GM23338 (cell line): ENCODE measurements at regions not wholly inside any gene's neighbourhood (a gene's known extent, or its start where the extent isn't known, plus 50 kb on each side); places are given as distances from the start of the nearest gene placed in this dataset.

Source experiments
- ATAC-seq: fragments of 200-7000 bp; cut with Tn5 transposase; 3 replicates; pipeline ENCODE4 v1.9.1; 2020
- DNase-seq: peaks from one replicate; pipeline ENCODE4 v3.0.0-alpha.2; 2015; ENCODE audit warnings: low spot score
- H2AFZ ChIP-seq: fragments of 200-600 bp; sonication (generic); 2 replicates; pipeline ENCODE4 v1.8.0; 2016; ENCODE audit warnings: antibody characterized with exemption, mild to moderate bottlenecking, moderate library complexity
- H3F3A ChIP-seq: fragments of 200-600 bp; sonication (generic); replicated peaks from 2 replicates; pipeline ENCODE4 v1.8.0; 2017; ENCODE audit warnings: antibody characterized with exemption, mixed run types, low read depth
- H3K27ac ChIP-seq: fragments of 200-600 bp; sonication (generic); 2 replicates; pipeline ENCODE4 v1.6.1; 2016; ENCODE audit warnings: low read depth
- H3K27me3 ChIP-seq: fragments of 200-600 bp; sonication (generic); 2 replicates; pipeline ENCODE4 v1.8.0; 2016; ENCODE audit warnings: mild to moderate bottlenecking, mixed run types, moderate library complexity; ENCODE audit not compliant: insufficient read depth
- H3K36me3 ChIP-seq: fragments of 200-600 bp; sonication (generic); 2 replicates; pipeline ENCODE4 v1.8.0; 2016; ENCODE audit warnings: mild to moderate bottlenecking; ENCODE audit not compliant: insufficient read depth
- H3K4me1 ChIP-seq: fragments of 200-600 bp; sonication (generic); 2 replicates; pipeline ENCODE4 v1.8.0; 2016; ENCODE audit warnings: mild to moderate bottlenecking, moderate library complexity; ENCODE audit not compliant: insufficient read depth
- H3K4me2 ChIP-seq: fragments of 200-600 bp; sonication (generic); 2 replicates; pipeline ENCODE4 v1.7.1; 2017; ENCODE audit warnings: mixed run types
- H3K4me3 ChIP-seq: fragments of 200-600 bp; sonication (generic); 2 replicates; pipeline ENCODE4 v1.6.1; 2016; ENCODE audit warnings: mixed run types
- H3K79me2 ChIP-seq: fragments of 200-600 bp; sonication (generic); replicated peaks from 2 replicates; pipeline ENCODE4 v1.8.0; 2017; ENCODE audit warnings: mild to moderate bottlenecking; ENCODE audit not compliant: insufficient read depth
- H3K9me2 ChIP-seq: fragments of 200-600 bp; sonication (generic); 2 replicates; pipeline ENCODE4 v1.8.0; 2017; ENCODE audit not compliant: insufficient read depth
- H4K20me1 ChIP-seq: fragments of 200-600 bp; sonication (generic); replicated peaks from 2 replicates; pipeline ENCODE4 v1.8.0; 2017; ENCODE audit warnings: mild to moderate bottlenecking; ENCODE audit not compliant: insufficient read depth
- H3K27ac Mint-ChIP-seq: 2 replicates; pipeline ENCODE4 v1.8.0; 2020; ENCODE audit warnings: inconsistent platforms, mild to moderate bottlenecking, moderate library complexity, mixed read lengths
- H3K27me3 Mint-ChIP-seq: 3 replicates; pipeline ENCODE4 v1.8.0; 2022; ENCODE audit warnings: low read depth, mild to moderate bottlenecking, moderate library complexity, mixed read lengths, inconsistent platforms; ENCODE audit not compliant: insufficient read depth, poor library complexity
- H3K36me3 Mint-ChIP-seq: 3 replicates; pipeline ENCODE4 v1.8.0; 2021; ENCODE audit warnings: low read depth, mild to moderate bottlenecking, inconsistent platforms, moderate library complexity, mixed read lengths
- H3K4me1 Mint-ChIP-seq: 3 replicates; pipeline ENCODE4 v1.8.0; 2020; ENCODE audit warnings: mild to moderate bottlenecking, inconsistent platforms, mixed read lengths
- H3K4me3 Mint-ChIP-seq: 3 replicates; pipeline ENCODE4 v1.8.0; 2021; ENCODE audit warnings: moderate library complexity, mild to moderate bottlenecking, inconsistent platforms, mixed read lengths
- H3K9me3 Mint-ChIP-seq: 3 replicates; pipeline ENCODE4 v1.8.0; 2020; ENCODE audit warnings: moderate library complexity, mild to moderate bottlenecking, inconsistent platforms, mixed read lengths
- CREB1 ChIP-seq: fragments of 250-450 bp; sonication (Bioruptor Pico); IDR thresholded peaks from 2 replicates; pipeline ENCODE4 v1.5.0; 2020; ENCODE audit warnings: low read depth, mild to moderate bottlenecking, moderate library complexity
- CTCF ChIP-seq, 2 experiments: fragments of 200-600 bp in 1 of 2; sonication (generic) in 1 of 2; conservative IDR thresholded peaks; 2 replicates each; pipeline versions ENCODE4 v1.5.1 to v1.6.1; 2016 to 2017; ENCODE audit warnings: antibody characterized with exemption in 2 of 2, low read depth in 2 of 2, mild to moderate bottlenecking in 2 of 2, moderate library complexity in 1 of 2
- EZH2 ChIP-seq: fragments of 200-600 bp; sonication (generic); IDR thresholded peaks from one replicate; pipeline ENCODE4 v1.8.0; 2017; ENCODE audit warnings: antibody characterized with exemption, mild to moderate bottlenecking, low read depth; ENCODE audit not compliant: unreplicated experiment
- EZH2phosphoT487 ChIP-seq: fragments of 200-600 bp; sonication (generic); IDR thresholded peaks from one replicate; pipeline ENCODE4 v1.8.1; 2018; ENCODE audit warnings: antibody characterized with exemption; ENCODE audit not compliant: unreplicated experiment
- JUNB ChIP-seq: IDR thresholded peaks from one replicate; pipeline ENCODE4 v1.6.1; 2016; ENCODE audit warnings: antibody characterized with exemption; ENCODE audit not compliant: unreplicated experiment
- NANOG ChIP-seq: IDR thresholded peaks from 2 replicates; pipeline ENCODE4 v1.6.1; 2016; ENCODE audit warnings: antibody characterized with exemption, borderline replicate concordance
- POLR2AphosphoS5 ChIP-seq: IDR thresholded peaks from 2 replicates; pipeline ENCODE4 v1.6.1; 2016; ENCODE audit warnings: antibody characterized with exemption, low read depth
- REST ChIP-seq: IDR thresholded peaks from one replicate; pipeline ENCODE4 v1.6.1; 2018; ENCODE audit warnings: antibody characterized with exemption; ENCODE audit not compliant: unreplicated experiment
- STAT1 ChIP-seq: IDR thresholded peaks from one replicate; pipeline ENCODE4 v1.6.1; 2016; ENCODE audit warnings: antibody characterized with exemption; ENCODE audit not compliant: unreplicated experiment
- ZNF331 ChIP-seq: fragments of 250-450 bp; sonication (Bioruptor Pico); IDR thresholded peaks from 2 replicates; pipeline ENCODE4 v1.5.0; 2020; ENCODE audit warnings: low read depth, mild to moderate bottlenecking, moderate library complexity

- TF ChIP-seq REST (no peak), ZNF331 (no peak), EZH2phosphoT487 (no peak), CTCF (conservative IDR thresholded peaks at IDR 0.05; ENCODE audit: low read depth in 2 of 2) (no peak), STAT1 (no peak)
These were observed 728.4 kb upstream of the PKDCC start (continued) for GRCh38 chr2:41319437-41319836.

GRCh38 chr2:41320491-41320890 lies 727.3 kb upstream of the PKDCC start:
- Histone ChIP-seq H3K4me1 (no peaks in the 10 kb centered on the region), H3K27ac (no peak overlapping the region), H3K4me3 (no peak overlapping the region), H3F3A (no peaks in the 10 kb centered on the region), H2AFZ (peak overlapping the region; percentile 38; the same call in 1 of the 2 replicates), H3K79me2 (no peaks in the 10 kb centered on the region), H3K27me3 (no peaks in the 10 kb centered on the region), H3K9me2 (no peaks in the 10 kb centered on the region), H3K36me3 (no peaks in the 10 kb centered on the region), H3K4me2 (no peak overlapping the region), H4K20me1 (no peaks in the 10 kb centered on the region)
- Mint-ChIP-seq H3K4me1 (peaks cover 3% of the 10 kb centered on the region; the same call in 2 of the 3 replicates), H3K27ac (no peak overlapping the region), H3K9me3 (0 out of 3 replicates have a peak, but pooled peaks cover 5% of the 10 kb centered on the region), H3K4me3 (no peak overlapping the region), H3K27me3 (no peaks in the 10 kb centered on the region), H3K36me3 (peaks cover 6% of the 10 kb centered on the region; the same call in 1 of the 3 replicates)
- ATAC-seq: no peak
- no peak for DNase-seq
- no peak for TF ChIP-seq CREB1 (CRISPR knock-in tag)
- no peak for TF ChIP-seq POLR2AphosphoS5
- no peak for TF ChIP-seq EZH2

GRCh38 chr2:41321351-41321750 lies 726.5 kb upstream of the PKDCC start:
- Histone ChIP-seq H3K79me2 (no peaks in the 10 kb centered on the region), H3K4me1 (no peaks in the 10 kb centered on the region), H4K20me1 (no peaks in the 10 kb centered on the region), H3K4me3 (no peak overlapping the region), H3F3A (no peaks in the 10 kb centered on the region), H2AFZ (no peak overlapping the region), H3K9me2 (no peaks in the 10 kb centered on the region), H3K36me3 (no peaks in the 10 kb centered on the region), H3K4me2 (no peak overlapping the region), H3K27ac (no peak overlapping the region), H3K27me3 (no peaks in the 10 kb centered on the region)
- ATAC-seq (no peak), DNase-seq (no peak)
- Mint-ChIP-seq H3K36me3 (peaks cover 6% of the 10 kb centered on the region; the same call in 1 of the 3 replicates), H3K9me3 (0 out of 3 replicates have a peak, but pooled peaks cover 5% of the 10 kb centered on the region), H3K4me1 (peaks cover 3% of the 10 kb centered on the region; the same call in 2 of the 3 replicates), H3K27ac (no peak overlapping the region), H3K27me3 (no peaks in the 10 kb centered on the region), H3K4me3 (no peak overlapping the region)
- TF ChIP-seq CTCF (conservative IDR thresholded peaks at IDR 0.05; ENCODE audit: low read depth in 2 of 2) (no peak), NANOG (no peak), STAT1 (no peak), EZH2 (no peak), ZNF331 (no peak), JUNB (no peak)
